ENCODE measurements at regions not wholly inside any gene's neighbourhood (a gene's known extent, or its start where the extent isn't known, plus 50 kb on each side); places are given as distances from the start of the nearest gene placed in this dataset.

DNA sequence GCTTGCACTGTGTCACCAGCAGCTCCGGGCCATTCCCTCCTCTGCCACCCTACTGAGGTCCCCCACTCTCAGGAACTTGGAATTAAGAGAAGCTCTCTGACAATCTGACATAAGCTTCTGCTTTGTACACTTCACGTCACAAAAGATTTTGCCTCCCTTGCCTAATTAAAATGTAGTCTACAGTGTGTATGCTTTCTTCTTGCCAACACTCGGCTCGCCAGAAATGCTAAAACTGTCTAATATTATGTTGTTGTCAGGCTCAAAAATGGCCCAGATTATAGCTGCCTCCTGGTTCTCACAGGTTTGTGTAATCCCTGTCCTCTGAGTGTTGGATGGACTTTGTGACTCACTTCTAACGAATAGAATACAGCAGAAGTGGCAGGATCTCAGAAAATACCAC, 474.7 kb downstream of the MBD2 start:
- no peak for DNase-seq

DNA sequence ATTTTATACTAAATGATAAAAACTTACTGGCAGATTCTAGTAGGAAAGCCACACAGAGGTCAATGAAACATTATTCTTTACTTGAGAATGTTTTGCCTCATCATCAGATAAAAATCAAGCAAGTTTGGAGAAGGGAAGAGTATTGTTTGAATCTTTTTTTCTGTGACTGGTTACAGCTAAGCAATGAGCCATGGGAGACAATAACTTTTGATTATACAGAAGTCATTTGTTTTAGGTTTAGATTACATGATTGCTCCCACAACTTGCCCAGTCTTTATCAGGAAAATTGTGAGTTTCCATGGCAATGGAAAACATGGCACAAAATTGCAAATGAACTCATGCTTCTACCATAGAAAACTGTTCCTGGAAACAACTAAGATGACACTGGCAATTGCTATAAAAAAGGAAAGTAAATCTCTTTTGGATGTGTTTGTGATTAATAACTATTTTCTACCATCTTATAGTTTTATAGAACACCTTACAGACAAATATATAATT, 476.8 kb downstream of the MBD2 start:
- DNase-seq: no peak

DNA sequence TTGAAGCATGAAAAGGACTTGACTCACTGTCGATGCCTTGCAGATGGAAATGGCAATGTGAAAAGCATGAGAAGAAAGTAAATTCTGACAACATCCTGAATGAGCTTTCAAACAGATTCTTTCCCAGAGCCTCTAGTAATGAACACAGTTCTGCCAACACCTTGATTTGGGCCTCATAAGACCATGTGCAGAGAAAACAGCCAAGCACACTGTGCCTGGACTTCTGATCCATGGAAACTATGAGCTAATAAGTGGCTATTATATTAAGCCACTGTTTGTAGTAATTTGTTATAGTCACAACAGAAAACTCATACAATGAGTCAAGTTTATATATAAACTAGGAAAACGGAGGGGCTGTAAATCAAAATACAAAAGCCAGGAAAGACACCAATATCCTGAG, 477.3 kb downstream of the MBD2 start:
- no peak for DNase-seq

DNA sequence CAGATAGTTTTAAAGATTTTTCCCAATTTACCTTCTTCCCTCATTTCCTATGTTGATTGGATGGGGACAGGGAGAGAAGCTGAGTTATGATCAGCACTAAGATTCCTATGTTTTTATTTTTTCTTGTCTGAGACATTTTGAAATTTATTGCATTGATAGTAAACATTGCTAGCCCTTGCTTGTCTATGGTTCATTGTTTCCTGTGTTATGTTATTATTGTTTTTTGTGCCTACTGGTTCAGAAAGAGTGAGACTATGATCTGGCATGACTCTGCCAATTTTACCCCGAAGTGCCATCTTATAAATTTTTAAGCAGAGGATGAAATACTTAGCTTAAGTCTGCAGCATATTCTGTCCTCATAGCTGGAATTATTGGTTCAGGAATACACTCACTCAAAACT, 478.5 kb downstream of the MBD2 start:
- DNase-seq: no peak

DNA sequence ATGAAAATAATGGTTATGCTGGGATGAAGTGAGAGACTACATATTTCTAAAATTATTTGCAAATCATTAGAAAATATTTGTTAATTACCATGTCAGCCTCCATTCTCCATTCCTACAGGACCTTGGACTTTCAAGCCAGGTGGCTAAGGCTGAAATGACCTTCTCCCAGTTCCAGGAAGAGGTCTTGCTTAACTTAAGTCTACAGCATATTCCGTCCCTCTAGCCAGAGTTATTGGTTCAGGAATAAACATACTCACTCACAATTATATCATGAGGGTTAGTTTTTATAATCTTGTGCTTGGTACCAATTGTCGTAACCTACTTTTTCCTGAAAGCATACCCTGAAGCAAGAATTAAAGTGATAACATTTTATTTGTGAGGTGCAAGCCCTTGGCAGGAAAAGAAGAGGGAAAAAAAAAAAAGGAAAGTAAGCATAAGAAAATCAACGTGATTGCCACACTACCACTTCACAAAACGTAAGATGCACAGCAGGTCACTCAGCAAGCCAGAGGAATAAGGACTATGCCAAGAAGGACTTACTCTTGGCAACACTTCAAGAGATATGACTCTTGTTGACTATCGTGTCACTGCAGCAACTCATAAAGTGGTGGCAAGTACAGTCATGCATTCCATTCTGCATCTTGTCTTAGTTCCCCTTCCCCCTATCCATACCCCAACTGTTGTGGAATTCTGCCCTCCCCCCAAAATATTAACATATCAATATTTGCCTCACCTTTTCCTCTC, 479.1 kb downstream of the MBD2 start:
- DNase-seq: no peak

DNA sequence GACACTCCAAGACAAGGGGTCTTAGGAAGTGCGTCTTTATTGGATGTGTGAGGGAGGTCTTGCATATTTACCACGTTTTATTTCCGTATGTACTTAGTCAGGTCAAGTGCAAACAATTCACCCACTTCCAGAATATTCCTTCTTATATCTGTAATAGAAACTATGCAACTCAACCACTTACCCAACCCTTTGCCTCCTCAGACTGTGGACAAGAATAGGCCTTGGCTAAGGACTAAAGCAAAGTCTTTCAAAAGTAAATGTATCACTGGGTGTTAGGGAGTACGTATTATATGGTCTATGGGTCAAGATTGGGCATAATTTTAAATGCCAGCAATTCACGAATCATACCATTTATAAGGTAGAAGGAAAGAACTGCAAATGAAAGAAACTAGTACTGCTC, 484.8 kb downstream of the MBD2 start:
- DNase-seq: no peak

DNA sequence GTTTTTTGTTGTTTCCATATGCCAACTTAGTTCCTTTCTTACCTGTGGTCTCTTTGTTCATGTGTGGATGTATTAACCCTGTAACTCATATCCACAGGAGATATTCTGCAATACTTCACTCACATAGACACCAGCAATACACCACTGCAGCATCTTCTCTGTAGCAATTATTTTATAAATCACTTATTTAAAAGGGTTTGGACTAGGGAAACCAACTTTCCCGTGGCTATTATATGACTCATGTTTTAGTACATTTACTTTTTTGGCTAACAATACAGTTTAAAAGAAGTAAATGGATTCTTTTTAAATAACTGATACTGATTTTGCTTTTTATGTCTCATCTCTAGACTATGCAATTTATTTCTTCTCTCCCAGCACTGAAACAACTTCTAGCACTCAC, 488.9 kb downstream of the MBD2 start:
- DNase-seq: no peak

DNA sequence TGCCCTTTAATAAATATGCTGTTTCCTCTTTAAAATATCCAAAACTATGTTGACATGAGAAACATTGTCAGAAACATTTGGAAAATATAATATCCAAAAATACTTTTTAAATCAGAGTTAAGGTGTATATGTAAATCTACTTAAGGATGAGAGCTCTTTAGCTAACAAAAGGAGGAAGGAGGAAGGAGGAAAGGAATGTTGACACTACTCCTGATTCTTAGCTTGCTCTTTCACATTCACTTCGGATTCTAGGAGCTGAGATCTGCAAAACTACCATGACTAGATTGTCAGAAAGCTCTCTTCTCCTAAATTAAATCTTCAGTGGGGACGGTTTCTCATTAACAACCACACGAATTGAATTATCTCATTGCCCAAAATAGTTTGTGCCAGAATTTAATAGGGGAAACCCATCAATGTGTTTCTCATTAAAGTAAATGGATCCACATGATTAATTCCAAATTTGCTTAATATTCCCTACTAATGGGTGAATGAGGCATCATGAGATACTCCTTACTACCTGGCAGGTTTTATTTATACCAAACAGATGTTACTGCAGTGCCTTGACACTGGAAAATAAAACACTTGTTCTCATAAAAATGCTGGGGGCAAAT, 509.1 kb downstream of the MBD2 start:
- DNase-seq: no peak

DNA sequence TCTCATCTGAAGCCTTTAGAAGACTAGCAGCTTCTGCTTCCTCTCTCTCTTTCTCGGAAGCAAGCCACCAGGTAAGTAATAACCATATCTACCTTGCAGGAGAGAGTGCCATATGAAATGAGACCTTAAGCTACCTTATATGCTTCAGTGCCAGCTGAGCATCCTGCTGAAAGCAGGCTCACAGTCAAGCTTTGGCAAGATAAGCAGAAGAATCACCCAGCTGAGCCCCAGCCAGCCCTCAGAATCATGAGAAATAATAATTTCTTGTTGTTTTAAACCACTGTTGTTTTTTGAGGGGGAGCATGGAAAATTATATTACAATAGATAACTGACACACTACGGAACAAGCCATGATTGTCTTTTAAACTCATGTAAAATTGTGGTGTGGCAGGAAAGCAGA, 514.4 kb downstream of the MBD2 start:
- no peak for DNase-seq

DNA sequence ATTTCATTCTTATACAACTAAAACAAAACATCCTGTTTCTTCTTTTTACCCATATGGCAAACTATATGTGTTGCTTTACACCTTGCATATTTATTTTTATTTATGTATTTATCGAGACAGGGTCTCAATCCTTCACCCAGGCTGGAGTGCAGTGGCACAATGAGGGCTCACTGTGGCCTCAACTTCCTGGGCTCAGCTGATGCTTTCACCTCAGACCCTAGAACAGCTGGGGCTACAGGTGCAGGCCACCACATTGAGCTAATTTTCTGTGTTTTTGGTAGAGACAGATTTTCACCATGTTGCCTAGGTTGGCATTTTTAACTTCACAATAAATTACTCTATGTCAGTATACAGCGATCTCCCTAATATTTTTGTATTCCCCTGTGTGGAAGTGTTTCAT, 522.0 kb downstream of the MBD2 start:
- DNase-seq: no peak

DNA sequence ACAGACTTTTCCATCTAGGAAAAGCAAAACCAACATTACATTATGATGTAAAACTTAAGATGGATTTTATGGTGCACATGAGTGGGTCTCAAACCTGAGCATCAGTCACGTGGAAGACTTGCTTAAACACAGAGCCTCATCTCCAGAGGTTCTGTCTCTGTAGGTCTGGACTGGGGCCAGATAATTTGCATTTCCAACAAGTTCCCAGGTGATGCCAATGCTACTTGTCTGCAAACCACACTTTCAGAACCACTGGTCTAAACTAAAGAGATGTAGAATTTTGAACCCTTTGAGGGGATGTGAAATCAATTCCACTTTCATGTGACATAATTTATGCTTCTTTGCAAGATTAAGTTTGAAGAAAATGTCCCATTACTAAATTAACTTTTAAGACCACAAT, 522.8 kb downstream of the MBD2 start:
- DNase-seq: no peak

DNA sequence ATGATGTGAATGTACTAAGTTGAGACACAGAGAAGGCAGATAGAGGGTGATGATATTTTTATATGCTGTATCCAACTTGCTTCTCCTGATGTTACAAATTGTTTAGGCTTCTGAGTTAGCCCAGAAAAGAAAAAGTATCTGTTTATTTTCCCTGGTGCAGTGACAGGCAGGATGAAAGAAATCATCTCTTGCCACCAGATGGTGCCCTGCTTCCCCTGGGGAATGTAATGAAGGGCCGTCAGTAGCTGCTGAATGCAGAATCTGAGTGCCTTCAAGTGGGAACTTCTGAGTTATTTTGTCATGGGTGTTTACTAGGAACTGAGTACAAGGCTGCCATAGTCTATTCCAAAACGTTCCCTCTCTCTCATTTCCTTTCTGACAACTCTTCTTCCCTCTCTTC, 525.6 kb downstream of the MBD2 start:
- no peak for DNase-seq

DNA sequence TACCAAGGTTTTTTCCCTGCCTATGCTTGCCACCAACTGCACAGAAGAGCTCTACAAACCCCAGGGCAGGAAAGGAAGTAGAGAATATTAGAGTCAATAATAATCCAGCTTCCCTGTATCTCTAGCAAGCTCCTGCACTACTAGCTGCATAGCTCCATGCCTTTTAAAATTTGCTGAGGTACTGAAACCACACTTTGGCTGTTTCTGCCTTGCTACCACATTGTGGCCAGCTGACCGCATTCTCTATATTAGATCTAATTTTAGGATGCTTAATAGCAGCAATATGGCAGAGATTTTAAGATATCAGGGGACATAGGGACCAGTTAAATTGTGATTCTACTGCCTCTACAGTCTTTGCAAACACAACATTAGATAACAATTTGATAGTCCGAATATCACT, 534.6 kb downstream of the MBD2 start:
- no peak for DNase-seq

DNA sequence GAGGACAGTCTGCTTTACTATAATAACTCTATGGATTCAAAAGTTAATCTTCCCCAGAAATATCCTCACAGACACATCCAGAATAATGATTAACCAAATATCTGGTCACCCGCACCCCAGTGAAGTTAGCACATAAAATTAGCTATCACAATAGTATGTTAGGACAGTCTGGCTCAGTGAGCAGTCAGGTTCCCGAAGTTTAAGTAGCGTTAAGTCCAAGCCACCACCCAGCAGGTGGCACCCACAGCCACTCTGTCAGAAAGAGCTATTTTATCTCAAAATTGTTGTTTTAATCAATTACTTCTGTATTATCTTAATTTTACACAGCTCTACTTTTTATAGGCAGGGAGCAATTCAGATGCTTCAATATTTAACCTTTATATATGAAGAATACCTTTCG, 537.5 kb downstream of the MBD2 start:
- DNase-seq: no peak

DNA sequence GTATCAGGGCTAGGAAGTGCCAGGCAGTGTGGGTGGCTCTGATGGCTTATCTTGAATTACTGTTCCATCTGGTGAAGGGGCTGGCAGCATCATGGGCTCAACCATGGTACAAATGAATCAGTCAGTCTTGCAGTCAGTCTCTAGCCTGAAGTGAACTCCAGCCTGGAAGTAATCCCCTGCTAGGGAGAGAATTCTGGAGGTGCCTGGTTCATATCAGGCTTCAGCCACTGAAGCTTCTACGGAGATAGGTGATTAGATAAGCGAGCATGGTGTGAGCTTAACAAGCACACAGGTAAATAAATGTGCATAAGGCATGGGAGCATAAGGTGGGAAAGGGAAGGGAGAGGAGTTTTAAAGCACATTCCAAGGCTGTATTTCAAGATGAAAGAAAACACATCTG, 541.7 kb downstream of the MBD2 start:
- DNase-seq: no peak

DNA sequence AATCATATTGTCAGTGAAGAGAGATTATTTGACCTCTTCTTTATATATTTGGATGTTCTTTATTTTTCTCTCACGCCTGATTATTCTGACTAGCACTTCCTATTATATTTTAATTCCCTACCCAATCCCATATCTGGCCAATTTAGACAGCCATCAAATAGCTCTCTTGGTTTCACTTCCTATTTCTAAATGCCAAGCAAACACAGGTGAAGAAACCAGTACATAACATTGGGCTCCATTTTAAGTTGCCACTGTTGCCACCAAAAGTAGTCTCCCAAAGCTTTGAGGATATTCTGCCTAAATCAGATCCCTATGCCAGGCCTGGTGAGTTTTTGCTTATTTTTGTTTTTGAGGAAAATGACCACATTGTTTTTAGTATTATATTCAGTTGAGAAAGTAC, 547.0 kb downstream of the MBD2 start:
- no peak for DNase-seq

DNA sequence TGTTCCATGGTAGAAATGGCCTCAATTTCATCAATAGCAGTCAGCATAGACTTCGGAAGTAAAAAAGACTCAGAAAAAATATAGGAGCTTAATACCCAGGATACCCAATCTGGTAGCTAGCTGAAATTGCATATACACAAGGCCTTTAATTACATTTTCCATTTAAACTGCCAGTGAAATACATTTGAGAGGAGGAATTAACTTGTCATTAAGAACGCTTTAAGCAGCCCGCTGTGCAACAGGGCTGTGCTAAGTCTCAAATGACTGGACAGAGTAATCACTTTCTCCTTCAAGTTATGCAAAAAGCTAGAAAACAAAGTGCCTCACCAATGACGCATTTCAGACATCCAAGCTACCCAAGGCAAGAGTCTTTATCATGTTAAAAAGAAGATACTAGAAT, 558.8 kb downstream of the MBD2 start:
- no peak for DNase-seq

DNA sequence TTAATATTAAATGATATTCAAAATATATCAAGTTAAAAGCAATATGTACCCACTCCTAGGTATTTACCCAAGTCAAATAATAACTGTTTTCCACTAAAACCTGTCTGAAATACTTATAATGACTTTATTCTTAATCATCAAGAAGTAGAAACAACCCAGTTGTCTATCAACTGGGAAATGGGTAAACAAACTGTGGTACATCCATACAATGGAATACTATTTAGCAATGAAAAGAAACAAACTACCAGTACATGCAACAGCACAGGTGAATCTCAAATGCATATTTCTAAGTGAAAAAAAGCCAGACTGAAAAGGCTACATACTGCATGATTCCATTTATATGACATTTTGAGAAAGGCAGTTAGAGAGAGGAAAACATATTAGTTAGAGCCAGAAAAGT, 559.9 kb downstream of the MBD2 start:
- no peak for DNase-seq

DNA sequence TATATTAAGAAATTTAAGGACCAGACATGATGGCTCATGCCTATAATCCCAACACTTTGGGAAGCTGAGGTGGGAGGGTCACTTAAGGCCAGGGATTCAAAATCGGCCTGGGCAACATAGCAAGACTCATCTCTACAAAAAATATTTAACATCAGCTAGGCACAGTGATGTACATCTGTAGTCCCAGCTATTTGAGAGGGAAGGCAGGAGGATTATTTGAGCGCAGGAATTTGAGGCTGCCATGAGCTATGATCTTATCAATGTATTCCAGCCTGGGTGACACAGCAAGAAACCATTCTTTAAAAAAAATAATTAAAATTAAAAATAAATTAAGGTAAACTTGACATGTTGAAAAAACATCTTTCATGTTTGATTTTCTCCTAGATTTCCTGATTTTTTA, 564.2 kb downstream of the MBD2 start:
- DNase-seq: no peak

DNA sequence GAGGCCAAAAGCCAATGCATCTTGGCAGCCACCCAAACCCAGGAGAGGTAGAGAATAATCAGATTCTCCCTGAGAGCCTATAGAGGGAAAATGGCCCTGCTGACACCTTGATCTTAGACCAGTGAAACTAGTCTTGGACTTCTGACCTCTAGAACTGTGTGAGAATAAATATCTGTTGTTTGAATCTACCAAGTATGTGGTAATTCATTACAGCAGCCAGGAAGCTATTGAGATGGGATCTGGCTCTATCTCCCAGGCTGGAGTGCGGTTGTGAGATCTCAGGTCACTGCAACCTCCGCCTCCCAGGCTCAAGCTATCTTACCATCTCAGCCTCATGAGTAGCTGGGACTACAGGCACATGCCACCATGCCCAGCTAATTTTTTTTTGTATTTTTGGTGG, 567.2 kb downstream of the MBD2 start:
- no peak for DNase-seq

DNA sequence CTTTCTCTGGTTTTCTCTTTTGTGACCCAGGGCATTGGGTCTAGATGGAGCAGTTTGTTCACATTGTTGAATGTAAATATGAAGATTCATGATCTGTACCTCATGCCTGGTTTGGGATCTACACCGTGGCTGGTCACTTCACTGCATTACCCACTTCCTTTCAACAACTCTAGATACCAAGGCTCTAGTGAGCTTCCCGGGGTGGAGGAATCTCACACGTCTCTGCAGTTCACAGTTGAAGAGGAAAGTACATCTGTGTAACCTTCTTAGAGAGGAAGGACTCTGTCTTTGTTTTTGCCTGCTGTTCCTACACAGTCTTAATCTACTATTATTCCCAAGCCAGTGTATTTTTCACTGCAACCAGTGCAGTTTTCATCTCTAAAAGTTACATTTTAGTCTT, 574.8 kb downstream of the MBD2 start:
- no peak for DNase-seq

DNA sequence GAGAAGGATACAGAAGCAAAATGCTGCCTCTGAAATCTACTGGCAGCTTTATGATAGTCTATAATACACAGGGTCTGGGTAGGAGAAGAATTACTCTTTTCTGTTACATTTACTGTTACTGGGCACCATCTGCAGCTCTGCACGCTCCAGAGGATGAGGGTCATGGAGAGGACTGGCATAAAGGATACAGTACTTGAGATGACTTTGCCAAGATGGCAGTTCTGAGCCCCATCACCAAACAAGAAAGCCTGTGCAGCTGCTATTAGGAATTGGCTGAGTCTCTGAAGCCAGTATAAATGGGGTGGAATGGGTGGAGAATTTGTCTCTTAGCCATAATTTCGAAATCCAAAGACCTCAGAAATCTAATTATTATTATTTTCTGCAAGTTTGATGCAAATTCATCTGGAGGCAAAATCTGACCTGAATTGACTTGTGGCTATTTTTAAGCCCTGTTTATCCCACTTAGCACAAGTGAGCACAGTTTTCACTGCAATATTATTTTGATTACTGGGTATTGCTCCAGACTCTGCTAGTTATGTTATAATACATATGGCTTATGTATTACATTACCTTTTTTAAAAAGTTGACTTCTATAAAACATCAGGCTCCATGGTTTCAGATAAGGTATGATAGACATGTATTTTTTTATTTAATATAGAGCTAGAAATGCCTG, 579.5 kb downstream of the MBD2 start:
- DNase-seq: no peak

DNA sequence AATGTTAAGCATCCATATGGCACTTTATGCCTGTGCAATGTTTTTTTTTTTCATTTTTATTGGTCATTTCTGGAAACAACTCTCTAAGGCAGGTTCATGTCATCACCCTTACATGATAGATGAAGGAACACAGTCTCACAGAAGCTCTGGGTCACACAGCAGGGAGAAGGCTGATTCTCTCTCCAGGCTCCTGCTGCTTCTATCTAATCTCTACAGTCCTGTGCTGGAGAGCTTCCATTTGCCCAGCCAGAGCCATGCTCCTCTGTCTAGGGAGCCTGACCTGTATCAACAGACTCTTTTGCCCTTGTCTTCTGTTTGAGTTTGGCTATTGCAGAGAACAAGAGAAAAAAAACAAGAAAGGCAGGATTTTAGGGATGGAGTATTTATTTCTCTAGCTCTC, 584.8 kb downstream of the MBD2 start:
- DNase-seq: no peak

DNA sequence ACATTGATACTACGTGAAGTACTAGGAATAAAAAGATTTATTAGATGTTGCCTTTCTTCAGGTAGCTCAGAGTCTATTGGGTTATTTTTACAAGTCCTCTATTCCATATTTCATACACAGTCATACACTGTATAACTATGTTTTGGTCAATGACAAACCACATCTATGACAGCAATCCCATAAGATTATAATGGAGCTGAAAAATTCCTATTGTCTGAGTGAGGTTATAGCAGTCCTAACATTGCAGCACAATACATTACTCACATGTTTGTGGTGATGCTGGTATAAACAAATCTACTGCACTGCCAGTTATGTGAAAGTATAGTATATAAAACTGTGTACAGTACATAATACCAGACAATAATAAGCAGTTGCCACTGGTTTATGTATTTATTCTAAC, 595.1 kb downstream of the MBD2 start:
- DNase-seq: no peak

Measured in activated CD4-positive, alpha-beta T cell treated with anti-CD3 and anti-CD28 coated beads, Interleukin-2, amount 50 U/mL, for 1 hour (primary cell).